GM21528 (cell line): ENCODE measurements at regions not wholly inside any gene's neighbourhood (a gene's known extent, or its start where the extent isn't known, plus 50 kb on each side); places are given as distances from the start of the nearest gene placed in this dataset.

Experiments used
- ATAC-seq: cut with Tn5 transposase; IDR thresholded peaks from one replicate; pipeline ENCODE4 v1.9.1; 2021; ENCODE audit warnings: mild to moderate bottlenecking, moderate library complexity; ENCODE audit not compliant: unreplicated experiment, low FRiP score

GRCh38 chr1:87707411-87707810 lies 378.7 kb downstream of the LMO4 start:
- no peak for ATAC-seq

DNA sequence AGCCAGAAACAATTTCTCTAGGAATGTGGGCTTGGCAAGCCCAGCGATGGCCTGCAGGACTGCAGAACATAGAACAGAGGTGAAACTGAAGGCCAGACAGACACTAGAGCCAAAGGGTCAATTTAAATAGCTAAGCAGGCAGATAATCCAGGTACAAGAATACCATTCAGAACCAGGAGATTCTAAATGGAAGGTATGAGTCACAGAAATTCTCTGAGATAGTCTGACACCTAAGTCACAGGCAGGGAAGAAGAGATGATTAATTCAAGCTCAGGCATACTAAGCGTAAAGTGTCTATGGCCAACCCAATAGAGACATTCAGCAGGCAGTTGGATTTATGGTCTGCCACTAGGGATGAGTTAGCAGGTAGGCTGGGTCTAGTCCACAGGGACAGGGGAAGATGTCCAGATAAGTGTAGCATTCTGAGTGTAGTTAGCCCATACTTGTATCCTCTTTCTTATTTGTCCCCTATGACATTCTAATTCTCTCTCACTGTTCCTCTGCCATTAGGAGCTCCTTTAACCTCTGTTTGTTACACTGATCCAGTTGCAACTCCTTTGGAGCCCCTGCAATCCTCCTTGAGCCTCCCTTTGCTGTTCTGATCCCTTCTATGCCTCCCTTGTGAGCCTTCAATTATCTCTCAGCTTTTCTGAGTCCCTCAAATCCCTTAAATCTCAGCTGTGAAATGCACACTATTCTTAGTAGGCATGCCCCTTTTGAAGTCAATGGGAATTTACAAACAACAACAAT lies 383.8 kb downstream of the LMO4 start:
- ATAC-seq = no peak

DNA sequence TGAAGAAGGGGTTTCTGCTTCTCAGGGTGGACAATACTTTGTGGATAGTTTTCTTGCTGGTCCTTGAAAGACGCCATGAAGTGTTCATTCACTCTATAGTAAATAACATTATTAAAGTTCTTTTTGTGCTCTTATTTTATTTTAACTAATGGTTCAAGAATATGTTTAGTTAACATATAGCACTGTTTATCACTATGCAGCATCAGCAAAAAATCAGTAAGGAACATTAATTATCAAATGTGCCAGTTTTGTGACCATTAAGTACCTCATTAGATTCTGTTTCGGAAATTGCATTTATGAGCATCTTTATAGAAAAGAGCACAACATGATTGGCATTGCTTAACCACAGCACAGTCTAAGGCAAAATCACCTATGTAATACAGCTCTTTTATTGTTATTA lies 385.6 kb downstream of the LMO4 start:
- no peak for ATAC-seq

DNA sequence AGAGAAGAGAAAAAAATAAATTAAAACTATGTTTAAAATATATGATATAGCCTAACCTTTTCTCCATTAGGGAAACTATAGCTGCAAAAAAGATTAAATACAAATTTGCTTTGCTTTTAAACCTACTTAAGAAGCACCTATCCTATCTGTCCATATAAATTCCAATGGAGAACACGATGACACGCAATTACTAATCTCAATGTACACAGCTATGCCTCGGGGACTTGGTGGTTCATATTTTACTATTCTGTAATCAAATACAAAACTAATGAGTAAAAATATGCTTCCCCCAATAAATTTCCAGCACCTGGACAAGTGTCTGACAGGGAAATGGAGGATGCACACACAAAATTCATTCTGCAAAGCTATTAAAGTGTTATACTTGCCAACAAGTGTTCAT lies 386.4 kb downstream of the LMO4 start:
- no peak for ATAC-seq

GRCh38 chr1:87715471-87715870 lies 386.8 kb downstream of the LMO4 start:
- ATAC-seq = no peak

DNA sequence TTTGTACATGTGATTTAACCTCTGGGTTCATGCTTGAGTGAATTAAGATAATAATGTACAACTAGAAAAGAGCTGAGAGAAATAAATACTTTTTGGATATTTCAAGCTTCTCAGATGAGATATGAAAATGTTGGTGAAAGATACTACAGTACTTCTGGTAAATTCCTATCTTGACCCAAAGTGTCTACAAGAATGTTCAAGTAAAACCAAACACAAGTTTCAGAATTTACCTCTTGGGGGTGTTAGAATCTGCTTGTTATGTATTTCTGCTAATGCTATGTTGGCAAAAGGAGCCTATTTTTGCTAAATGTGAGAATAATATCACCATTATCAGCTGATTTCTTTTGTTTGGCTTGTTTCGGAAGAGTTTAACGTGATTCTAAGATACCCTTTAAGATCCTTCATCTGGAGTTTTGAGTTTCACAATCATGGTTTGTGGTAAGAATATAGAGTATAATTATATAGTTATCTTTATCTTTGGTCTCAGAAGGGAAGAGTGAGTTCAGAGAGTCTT lies 388.5 kb downstream of the LMO4 start:
- ATAC-seq = no peak

- no peak for ATAC-seq
Observed at GRCh38 chr1:87718241-87718950, 389.7 kb downstream of the LMO4 start.

- ATAC-seq = no peak
Observed at GRCh38 chr1:87719658-87720057, 391.0 kb downstream of the LMO4 start.

DNA sequence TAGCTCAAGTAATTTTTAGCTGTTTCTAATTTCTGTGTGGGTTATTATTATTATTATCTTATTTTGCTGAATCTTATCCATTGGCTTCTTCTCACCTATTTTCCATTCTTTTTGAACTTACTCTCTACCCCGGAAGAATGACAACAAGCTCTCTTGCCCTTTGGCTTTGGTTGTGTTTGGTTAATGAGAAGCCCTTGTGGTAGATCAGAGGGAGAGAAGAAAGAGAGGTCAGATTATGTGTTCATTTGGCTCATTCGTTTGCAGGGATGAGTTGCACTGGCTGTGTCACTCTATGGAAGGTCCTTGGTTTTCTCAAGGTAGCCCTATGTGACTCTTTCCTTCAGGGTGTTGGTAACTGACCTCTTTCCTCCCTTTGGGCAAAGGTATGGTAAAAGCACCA lies 391.9 kb downstream of the LMO4 start:
- no peak for ATAC-seq

GRCh38 chr1:87723193-87723592 lies 394.5 kb downstream of the LMO4 start:
- ATAC-seq = no peak

DNA sequence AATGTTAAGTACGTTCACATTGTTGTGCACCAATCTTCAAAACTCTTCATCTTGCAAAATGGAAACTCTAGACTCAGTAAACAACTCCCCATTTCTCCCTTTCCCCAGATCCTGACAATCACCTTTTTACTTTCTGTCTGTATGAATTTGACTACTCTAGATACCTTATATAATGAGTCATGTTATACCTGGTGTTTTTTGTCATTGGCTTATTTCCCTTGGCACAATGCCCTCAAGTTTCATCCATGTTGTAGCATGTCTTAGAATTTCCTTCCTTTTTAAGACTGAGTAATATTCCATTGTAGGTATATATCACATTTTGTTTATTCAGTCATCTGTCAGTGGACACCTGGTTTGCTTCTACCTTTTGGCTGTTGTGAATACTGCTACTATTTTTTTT lies 399.5 kb downstream of the LMO4 start:
- no peak for ATAC-seq

- no peak for ATAC-seq
Observed at GRCh38 chr1:87730274-87731216, 401.9 kb downstream of the LMO4 start.

GRCh38 chr1:87733386-87733785 lies 404.7 kb downstream of the LMO4 start:
- ATAC-seq = no peak

DNA sequence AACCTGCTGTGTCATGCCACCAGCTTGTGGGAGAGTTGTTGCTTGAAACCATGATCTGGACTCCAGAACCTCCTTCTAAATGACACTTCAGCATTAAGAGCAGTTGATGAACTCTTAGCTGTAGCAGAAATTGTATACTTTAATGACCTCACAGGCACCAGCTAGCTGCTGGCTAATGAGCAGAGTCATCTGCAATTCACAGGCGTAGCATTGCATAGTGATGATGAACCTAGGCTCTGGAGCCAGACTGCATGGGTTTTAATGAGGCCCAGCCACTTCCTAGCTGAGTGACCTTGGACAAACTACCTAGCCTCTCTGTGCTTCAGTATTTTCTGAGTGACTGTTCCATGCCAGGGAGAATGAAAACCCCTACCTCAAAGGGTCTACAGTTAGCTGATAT lies 407.1 kb downstream of the LMO4 start:
- no peak for ATAC-seq

DNA sequence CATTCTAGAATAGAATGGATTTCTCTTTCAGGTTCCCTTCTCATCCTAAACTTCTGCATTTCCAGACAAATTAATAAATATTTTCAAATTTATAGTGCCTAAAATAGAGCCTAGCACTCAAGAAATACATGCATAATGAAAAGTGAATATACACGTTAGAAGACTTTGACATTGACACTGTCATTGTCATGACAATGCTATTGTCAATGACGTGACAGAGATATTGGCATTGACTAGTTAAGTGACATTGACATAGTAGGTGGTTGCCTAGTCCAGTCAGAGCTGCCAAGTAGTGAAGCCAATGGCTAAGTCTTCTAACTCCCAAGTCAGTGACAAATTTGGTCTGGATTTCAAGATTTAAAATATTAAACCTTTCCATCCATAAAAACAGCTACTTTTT lies 410.5 kb downstream of the LMO4 start:
- no peak for ATAC-seq

DNA sequence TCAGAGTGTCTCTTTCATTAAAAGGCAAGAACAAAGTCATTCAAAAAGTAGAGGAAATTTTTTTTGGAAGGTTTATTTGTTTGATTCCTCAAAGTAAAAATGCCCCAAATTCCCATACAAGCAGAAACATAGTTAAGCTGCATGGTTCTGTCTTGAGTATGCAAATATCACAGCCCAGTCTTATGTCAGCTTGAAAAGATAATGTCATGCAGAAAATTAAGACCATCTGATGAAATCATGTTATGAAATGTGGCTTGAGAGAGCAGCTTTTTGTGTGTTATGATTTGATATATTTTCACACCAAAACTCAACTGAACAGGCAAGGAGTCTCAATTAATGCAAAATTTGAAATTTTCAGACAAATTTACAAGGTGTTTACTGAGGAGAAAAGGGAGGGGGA lies 411.0 kb downstream of the LMO4 start:
- ATAC-seq = no peak

GRCh38 chr1:87743256-87743655 lies 414.6 kb downstream of the LMO4 start:
- no peak for ATAC-seq

DNA sequence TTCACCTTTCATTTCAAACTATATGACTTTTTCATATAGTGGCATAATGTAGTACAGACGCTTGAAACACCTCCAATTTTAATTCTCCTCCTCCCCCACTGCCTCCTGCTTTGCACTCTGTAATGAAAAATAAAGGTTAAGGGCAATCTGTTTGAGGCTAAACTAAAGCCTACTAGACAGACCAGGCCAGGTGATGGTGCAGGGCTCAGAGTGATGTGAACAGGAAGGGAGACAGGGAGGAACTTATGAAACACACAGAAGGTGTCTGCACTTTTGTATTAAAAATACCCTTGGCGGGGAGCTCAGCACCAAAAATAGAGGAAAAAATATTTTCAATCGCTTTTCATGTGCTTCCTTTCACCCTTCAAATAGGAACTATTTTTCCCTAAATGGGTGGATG lies 415.4 kb downstream of the LMO4 start:
- ATAC-seq = no peak

- ATAC-seq = no peak
Observed at GRCh38 chr1:87744763-87745162, 416.1 kb downstream of the LMO4 start.

DNA sequence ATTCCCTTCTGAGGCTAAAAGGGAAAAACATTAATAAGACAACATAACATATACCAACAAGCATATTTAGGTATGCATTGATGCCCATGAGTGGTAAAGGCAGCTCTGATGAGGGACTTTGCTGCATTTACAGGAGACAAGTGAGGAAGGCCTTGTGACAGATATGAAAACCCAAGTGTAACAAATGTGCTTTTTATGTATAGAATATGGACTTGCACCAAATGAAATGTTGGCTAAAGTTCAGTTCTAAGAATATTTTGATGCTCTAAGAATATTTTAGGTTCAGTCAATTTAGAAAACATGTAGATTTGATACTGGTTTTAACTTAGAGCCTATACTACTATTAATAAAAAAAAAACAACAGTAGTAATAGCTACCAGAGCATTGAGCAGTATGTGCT lies 424.7 kb downstream of the LMO4 start:
- no peak for ATAC-seq

DNA sequence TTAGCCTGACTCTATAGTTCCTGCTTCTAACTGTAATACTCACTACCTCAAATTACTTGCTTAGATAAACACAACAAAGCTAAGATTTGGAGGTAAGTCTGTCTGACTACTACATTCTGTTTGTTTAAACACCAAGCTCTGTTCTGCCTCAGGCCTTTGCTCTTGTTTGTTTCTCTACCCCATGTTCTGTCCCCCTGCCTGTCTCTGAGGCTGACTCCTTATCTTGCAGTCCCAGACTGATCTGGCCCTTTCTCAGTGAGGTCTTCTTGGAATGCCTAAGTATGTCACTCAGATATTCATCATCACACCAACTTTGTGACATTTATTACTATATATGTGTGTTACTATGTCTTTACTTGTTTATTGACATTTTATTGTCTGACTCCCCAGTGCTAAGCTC lies 425.5 kb downstream of the LMO4 start:
- ATAC-seq = no peak
